AG04450 (cell line): ENCODE measurements at regions not wholly inside any gene's neighbourhood (a gene's known extent, or its start where the extent isn't known, plus 50 kb on each side); places are given as distances from the start of the nearest gene placed in this dataset.

Experiments used
- CTCF ChIA-PET: fragments of 300-600, 350-600 bp; formaldehyde crosslinking; extraction: SDS; loops from one replicate; lab custom pipeline; 2022; ENCODE audit warnings: antibody characterized with exemption, inconsistent platforms; lab: Charles Lee
- POLR2A ChIA-PET: fragments of 350-600 bp; formaldehyde crosslinking; extraction: SDS; loops from one replicate; lab custom pipeline; 2021; ENCODE audit warnings: antibody characterized with exemption, inconsistent platforms; lab: Yijun Ruan, JAX
- DNase-seq: peaks from one replicate; pipeline ENCODE4 v3.0.0-alpha.2; 2011; ENCODE audit warnings: low read depth, low spot score
- H3K27ac ChIP-seq: one replicate; pipeline ENCODE4 v1.5.1; 2012; ENCODE audit warnings: low read depth, low read length, control low read depth
- H3K27me3 ChIP-seq: one replicate; pipeline ENCODE4 v1.6.0; 2012; ENCODE audit warnings: low read length; ENCODE audit not compliant: control insufficient read depth, insufficient read depth
- H3K4me3 ChIP-seq: 2 replicates; pipeline ENCODE4 v1.5.1; 2011; ENCODE audit warnings: mild to moderate bottlenecking, low read depth, low read length, control low read depth
- H3K9me3 ChIP-seq: 2 replicates; pipeline ENCODE4 v1.5.1; 2012; ENCODE audit warnings: low read length; ENCODE audit not compliant: control insufficient read depth, insufficient read depth
- TF ChIP-seq, protein P1 (sequence below): IDR thresholded peaks from 2 replicates; pipeline ENCODE4 v1.5.1; 2011; ENCODE audit warnings: low read depth, low read length, control low read depth, inconsistent platforms

DNA sequence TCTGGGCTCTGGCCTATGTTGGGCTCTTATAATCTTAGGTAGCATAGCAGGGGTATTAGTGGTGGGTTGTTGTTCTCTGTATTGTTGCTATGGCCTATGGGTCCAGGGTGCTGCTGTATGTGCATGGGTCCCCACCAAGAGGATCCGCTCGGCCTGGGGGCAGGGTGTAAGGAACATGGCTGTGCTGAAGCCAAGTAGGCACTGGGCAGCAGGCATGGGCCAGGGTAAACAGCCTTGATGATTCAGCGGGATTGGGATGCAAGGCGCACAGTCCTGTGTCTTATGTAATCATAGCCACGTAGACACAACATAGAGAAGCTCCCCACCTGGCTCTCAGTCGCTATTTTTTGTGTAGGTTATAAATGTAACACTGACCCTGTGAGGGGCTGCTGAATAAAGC is 306.9 kb downstream of the ZPLD1 start:
- no peaks in the 10 kb centered on the region for H3K9me3 ChIP-seq
- H3K27ac ChIP-seq = no peak overlapping the region
- H3K27me3 ChIP-seq = peaks cover 1% of the 10 kb centered on the region
- no peak for DNase-seq
- TF ChIP-seq, protein P1, sequence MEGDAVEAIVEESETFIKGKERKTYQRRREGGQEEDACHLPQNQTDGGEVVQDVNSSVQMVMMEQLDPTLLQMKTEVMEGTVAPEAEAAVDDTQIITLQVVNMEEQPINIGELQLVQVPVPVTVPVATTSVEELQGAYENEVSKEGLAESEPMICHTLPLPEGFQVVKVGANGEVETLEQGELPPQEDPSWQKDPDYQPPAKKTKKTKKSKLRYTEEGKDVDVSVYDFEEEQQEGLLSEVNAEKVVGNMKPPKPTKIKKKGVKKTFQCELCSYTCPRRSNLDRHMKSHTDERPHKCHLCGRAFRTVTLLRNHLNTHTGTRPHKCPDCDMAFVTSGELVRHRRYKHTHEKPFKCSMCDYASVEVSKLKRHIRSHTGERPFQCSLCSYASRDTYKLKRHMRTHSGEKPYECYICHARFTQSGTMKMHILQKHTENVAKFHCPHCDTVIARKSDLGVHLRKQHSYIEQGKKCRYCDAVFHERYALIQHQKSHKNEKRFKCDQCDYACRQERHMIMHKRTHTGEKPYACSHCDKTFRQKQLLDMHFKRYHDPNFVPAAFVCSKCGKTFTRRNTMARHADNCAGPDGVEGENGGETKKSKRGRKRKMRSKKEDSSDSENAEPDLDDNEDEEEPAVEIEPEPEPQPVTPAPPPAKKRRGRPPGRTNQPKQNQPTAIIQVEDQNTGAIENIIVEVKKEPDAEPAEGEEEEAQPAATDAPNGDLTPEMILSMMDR = no peak
- ChIA-PET CTCF (interaction anchor here (0.7 to 1.4 kb wide), 2 partner anchors 69 to 513 kb away, joined by 3 to 5 read pairs; no protein-coding TSS in a partner anchor), POLR2A (no interaction called here)
- H3K4me3 ChIP-seq = no peak overlapping the region

- no peaks in the 10 kb centered on the region for H3K9me3 ChIP-seq
- no peak overlapping the region for H3K27ac ChIP-seq
- TF ChIP-seq, protein P1 = peak; percentile 17; the same call in 1 of the 2 replicates
- ChIA-PET POLR2A (no interaction called here), CTCF (no interaction called here)
- H3K4me3 ChIP-seq = no peak overlapping the region
- H3K27me3 ChIP-seq = peaks cover 3% of the 10 kb centered on the region
- no peak for DNase-seq
Measured at GRCh38 chr3:102745881-102746280, 311.1 kb downstream of the ZPLD1 start.

GRCh38 chr3:102747611-102748010 is 312.8 kb downstream of the ZPLD1 start:
- no peak overlapping the region for H3K4me3 ChIP-seq
- ChIA-PET CTCF (no interaction called here), POLR2A (no interaction called here)
- no peak for DNase-seq
- H3K27ac ChIP-seq = no peak overlapping the region
- TF ChIP-seq, protein P1 = no peak
- peaks cover 3% of the 10 kb centered on the region for H3K27me3 ChIP-seq
- no peaks in the 10 kb centered on the region for H3K9me3 ChIP-seq

DNA sequence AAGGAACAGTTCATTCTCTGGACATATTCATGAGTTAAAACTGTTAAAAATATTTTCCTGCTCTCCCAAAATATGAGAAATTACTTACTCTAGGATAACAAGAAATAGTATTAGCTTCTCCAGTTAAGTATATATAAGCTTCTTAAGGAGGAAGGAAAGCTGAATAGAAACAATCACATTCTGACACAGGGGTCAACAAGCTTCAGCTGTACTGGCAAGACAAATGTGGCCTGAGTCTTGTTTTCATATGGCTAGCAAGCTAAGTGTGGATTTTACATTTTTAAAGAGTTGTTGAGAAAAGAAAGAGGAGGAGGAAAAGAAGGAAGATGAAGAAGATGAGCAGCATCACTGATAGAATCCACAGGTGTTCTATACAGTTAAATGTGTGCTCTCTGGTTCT is 313.8 kb downstream of the ZPLD1 start:
- CTCF ChIA-PET = no interaction called here
- no peak overlapping the region for H3K27ac ChIP-seq
- no peak for DNase-seq
- POLR2A ChIA-PET = no interaction called here
- H3K9me3 ChIP-seq = no peaks in the 10 kb centered on the region
- no peak overlapping the region for H3K4me3 ChIP-seq
- peaks cover 3% of the 10 kb centered on the region for H3K27me3 ChIP-seq
- TF ChIP-seq, protein P1 = no peak

DNA sequence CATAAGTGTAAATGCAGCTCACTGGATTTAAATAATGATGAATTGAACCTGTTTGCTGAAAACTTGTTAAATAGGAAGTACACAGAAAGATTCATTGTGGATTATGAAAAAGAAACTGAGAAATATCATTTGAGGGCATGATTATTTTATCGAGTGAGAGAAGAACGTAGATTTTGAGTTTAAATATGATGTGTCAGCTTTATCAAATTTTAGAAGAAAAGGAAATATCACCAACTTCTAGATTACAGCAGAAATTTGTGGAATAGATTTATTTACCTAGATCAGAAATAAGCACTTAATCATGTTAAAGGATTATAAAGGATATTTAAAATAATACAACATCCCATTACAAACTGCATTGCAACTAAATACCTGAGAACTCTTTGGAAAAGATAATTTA is 315.5 kb downstream of the ZPLD1 start:
- TF ChIP-seq, protein P1 = no peak
- H3K9me3 ChIP-seq = no peaks in the 10 kb centered on the region
- peaks cover 3% of the 10 kb centered on the region for H3K27me3 ChIP-seq
- H3K27ac ChIP-seq = no peak overlapping the region
- ChIA-PET CTCF (no interaction called here), POLR2A (no interaction called here)
- H3K4me3 ChIP-seq = no peak overlapping the region
- no peak for DNase-seq
